ENCODE measurements at regions not wholly inside any gene's neighbourhood (a gene's known extent, or its start where the extent isn't known, plus 50 kb on each side); places are given as distances from the start of the nearest gene placed in this dataset.
"Not testable (repeated sequence)": the region's sequence is repeated elsewhere in the genome, so short reads cannot be mapped to it uniquely, and the experiment has no call there.

- Histone ChIP-seq H3K4me3 (ENCODE audit: low read length) (no peak overlapping the region), H3K9me3 (ENCODE audit: insufficient read depth, low read depth, low read length) (no peaks in the 10 kb centered on the region), H3K36me3 (ENCODE audit: insufficient read depth, low read depth, low read length) (no peaks in the 10 kb centered on the region), H3K27ac (ENCODE audit: low read length) (no peak overlapping the region), H3K27me3 (ENCODE audit: insufficient read depth, low read length) (no peaks in the 10 kb centered on the region), H3K4me1 (ENCODE audit: insufficient read depth, low read length) (peaks cover 13% of the 10 kb centered on the region; the same call in 1 of the 2 replicates), H3K9ac (ENCODE audit: low read depth, low read length) (no peak overlapping the region)
These were observed 92.5 kb upstream of the PITRM1 start for GRCh38 chr10:3265088-3265487.

DNA sequence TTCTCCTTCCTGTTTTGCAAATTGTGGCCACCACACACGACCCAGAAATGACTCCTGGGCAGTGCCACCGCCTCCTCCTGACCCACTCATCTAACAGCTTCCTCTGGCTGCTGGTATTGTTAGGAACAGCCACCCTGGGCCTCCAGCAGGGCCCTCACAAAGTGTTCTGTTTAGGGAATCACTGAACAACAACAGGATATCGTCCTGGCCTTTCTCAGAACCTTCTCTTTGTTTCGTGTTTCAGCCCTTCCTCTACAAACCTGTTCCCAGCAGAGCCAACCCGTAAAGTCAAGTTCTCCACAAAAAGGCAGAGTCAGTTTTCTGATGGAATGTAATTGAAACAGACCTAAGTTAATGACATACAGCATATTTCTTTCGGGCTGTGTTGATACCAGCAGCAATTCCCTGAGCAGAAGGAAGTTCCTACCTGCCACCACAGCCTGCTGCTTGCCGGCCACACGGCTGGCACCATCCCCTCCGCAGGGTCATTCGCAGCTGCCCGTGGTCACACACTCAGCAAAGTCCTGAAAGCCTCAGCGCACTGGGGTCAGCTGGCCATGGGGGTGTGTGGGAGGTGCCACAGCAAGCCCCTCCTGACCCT is 91.7 kb upstream of the PITRM1 start:
- H3K27me3 ChIP-seq (ENCODE audit: insufficient read depth, low read length): no peaks in the 10 kb centered on the region
- no peak overlapping the region for H3K4me3 ChIP-seq (ENCODE audit: low read length)
- H3K4me1 ChIP-seq (ENCODE audit: insufficient read depth, low read length): peaks cover 13% of the 10 kb centered on the region; the same call in 1 of the 2 replicates
- no peaks in the 10 kb centered on the region for H3K36me3 ChIP-seq (ENCODE audit: insufficient read depth, low read depth, low read length)
- H3K27ac ChIP-seq (ENCODE audit: low read length): no peak overlapping the region
- no peak overlapping the region for H3K9ac ChIP-seq (ENCODE audit: low read depth, low read length)
- no peaks in the 10 kb centered on the region for H3K9me3 ChIP-seq (ENCODE audit: insufficient read depth, low read depth, low read length)

DNA sequence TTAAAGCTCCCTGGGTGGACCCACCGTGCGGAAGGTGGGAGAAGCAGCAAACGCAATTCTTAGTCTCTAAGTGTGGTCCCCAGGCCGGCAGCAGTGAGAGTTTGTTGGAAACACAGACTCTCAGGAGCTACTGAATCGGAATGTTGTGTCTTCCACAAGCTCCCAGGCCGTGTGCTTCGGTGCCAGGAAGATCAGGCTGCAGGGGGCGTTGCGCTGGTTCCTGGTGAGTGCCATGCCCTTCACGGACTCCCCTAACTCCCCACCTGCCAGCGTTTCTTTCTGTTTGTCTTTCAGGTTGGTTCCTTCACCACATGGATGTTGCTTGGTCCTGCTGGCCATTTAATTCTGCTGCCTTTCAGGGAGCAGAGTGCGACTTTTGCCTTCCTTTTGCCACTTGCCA is 91.2 kb upstream of the PITRM1 start:
- Histone ChIP-seq H3K27ac (ENCODE audit: low read length) (no peak overlapping the region), H3K4me3 (ENCODE audit: low read length) (no peak overlapping the region)

DNA sequence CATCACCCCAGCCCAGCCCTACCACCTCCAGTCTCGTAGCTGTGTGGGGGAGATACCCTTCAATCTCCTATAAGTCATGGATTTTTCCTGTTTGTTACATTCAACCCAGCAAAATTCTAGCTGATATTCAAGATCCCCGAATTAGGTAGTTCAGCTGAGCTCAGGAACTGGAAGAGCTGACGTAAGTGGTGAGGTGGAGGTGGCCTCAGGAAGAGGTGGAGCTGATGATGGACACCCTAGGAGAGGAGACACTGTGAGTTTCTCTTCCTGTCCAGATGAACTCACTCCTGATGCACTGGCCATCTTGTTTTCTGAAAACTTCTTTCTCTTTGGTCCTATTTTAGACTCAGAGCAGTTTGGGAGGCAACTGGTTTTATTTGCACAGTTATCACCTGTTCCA is 90.5 kb upstream of the PITRM1 start:
- H3K9me3 ChIP-seq (ENCODE audit: insufficient read depth, low read depth, low read length): no peaks in the 10 kb centered on the region
- H3K36me3 ChIP-seq (ENCODE audit: insufficient read depth, low read depth, low read length): no peaks in the 10 kb centered on the region
- H3K27ac ChIP-seq (ENCODE audit: low read length): no peak overlapping the region
- no peak overlapping the region for H3K4me3 ChIP-seq (ENCODE audit: low read length)
- H3K27me3 ChIP-seq (ENCODE audit: insufficient read depth, low read length): no peaks in the 10 kb centered on the region
- no peak overlapping the region for H3K9ac ChIP-seq (ENCODE audit: low read depth, low read length)
- peaks cover 13% of the 10 kb centered on the region; the same call in 1 of the 2 replicates for H3K4me1 ChIP-seq (ENCODE audit: insufficient read depth, low read length)

More for the DNA sequence above, 91.2 kb upstream of the PITRM1 start:
- peaks cover 13% of the 10 kb centered on the region; the same call in 1 of the 2 replicates for H3K4me1 ChIP-seq (ENCODE audit: insufficient read depth, low read length)
- H3K9me3 ChIP-seq (ENCODE audit: insufficient read depth, low read depth, low read length): no peaks in the 10 kb centered on the region
- H3K9ac ChIP-seq (ENCODE audit: low read depth, low read length): no peak overlapping the region
- no peaks in the 10 kb centered on the region for H3K36me3 ChIP-seq (ENCODE audit: insufficient read depth, low read depth, low read length)
- H3K27me3 ChIP-seq (ENCODE audit: insufficient read depth, low read length): no peaks in the 10 kb centered on the region

DNA sequence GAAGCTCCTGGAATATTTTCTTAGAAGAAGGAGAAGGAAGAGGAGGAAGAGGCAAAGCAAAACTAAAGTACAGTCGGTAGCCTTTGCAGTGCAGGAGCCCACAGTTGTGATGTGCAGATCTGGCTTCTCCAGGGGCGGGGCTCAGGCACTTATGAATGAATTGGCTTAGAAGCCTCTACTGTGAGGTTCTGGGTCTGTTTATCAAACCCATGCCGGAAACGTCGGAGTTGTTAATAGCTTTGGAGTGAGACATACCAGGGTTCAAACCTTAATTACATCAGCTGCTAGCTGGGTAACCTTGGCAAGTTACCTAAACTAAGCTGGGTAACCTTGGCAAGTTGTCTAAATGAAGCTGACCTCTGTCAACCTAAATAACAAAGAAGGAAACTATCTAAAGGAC is 89.3 kb upstream of the PITRM1 start:
- Histone ChIP-seq H3K9ac (ENCODE audit: low read depth, low read length) (no peak overlapping the region), H3K9me3 (ENCODE audit: insufficient read depth, low read depth, low read length) (no peaks in the 10 kb centered on the region), H3K27ac (ENCODE audit: low read length) (no peak overlapping the region), H3K4me1 (ENCODE audit: insufficient read depth, low read length) (peaks cover 13% of the 10 kb centered on the region; the same call in 1 of the 2 replicates), H3K27me3 (ENCODE audit: insufficient read depth, low read length) (no peaks in the 10 kb centered on the region), H3K36me3 (ENCODE audit: insufficient read depth, low read depth, low read length) (no peaks in the 10 kb centered on the region), H3K4me3 (ENCODE audit: low read length) (no peak overlapping the region)

GRCh38 chr10:3260066-3260834 is 87.7 kb upstream of the PITRM1 start:
- H3K27me3 ChIP-seq (ENCODE audit: insufficient read depth, low read length): no peaks in the 10 kb centered on the region
- H3K27ac ChIP-seq (ENCODE audit: low read length): no peak overlapping the region
- no peaks in the 10 kb centered on the region for H3K36me3 ChIP-seq (ENCODE audit: insufficient read depth, low read depth, low read length)
- no peak overlapping the region for H3K4me3 ChIP-seq (ENCODE audit: low read length)
- no peaks in the 10 kb centered on the region for H3K9me3 ChIP-seq (ENCODE audit: insufficient read depth, low read depth, low read length)
- H3K4me1 ChIP-seq (ENCODE audit: insufficient read depth, low read length): peaks cover 13% of the 10 kb centered on the region; the same call in 1 of the 2 replicates
- no peak overlapping the region for H3K9ac ChIP-seq (ENCODE audit: low read depth, low read length)

DNA sequence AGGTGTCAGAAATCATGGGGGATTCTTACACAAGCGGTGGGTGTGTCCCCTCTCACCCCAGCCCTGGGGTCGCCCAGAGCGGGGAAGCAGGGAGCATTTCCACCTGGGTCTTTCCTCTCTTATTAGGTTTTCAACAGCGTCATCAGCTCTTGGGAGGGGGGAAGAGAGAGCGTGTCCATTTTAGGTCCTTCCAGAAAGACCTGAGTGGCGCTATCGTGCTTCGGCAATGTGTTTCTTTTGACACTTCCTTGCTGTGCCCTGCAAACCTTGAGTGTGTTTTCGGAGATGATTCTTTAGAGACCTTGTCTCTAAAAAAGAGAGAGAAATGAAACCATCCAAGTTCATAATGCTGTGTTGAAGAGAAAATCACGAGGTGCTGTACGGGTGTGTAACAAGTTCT is 86.9 kb upstream of the PITRM1 start:
- H3K9me3 ChIP-seq (ENCODE audit: insufficient read depth, low read depth, low read length): no peaks in the 10 kb centered on the region
- H3K4me1 ChIP-seq (ENCODE audit: insufficient read depth, low read length): peaks cover 10% of the 10 kb centered on the region; the same call in 1 of the 2 replicates
- H3K27ac ChIP-seq (ENCODE audit: low read length): no peak overlapping the region
- no peak overlapping the region for H3K9ac ChIP-seq (ENCODE audit: low read depth, low read length)
- H3K4me3 ChIP-seq (ENCODE audit: low read length): no peak overlapping the region
- no peaks in the 10 kb centered on the region for H3K36me3 ChIP-seq (ENCODE audit: insufficient read depth, low read depth, low read length)
- H3K27me3 ChIP-seq (ENCODE audit: insufficient read depth, low read length): no peaks in the 10 kb centered on the region

DNA sequence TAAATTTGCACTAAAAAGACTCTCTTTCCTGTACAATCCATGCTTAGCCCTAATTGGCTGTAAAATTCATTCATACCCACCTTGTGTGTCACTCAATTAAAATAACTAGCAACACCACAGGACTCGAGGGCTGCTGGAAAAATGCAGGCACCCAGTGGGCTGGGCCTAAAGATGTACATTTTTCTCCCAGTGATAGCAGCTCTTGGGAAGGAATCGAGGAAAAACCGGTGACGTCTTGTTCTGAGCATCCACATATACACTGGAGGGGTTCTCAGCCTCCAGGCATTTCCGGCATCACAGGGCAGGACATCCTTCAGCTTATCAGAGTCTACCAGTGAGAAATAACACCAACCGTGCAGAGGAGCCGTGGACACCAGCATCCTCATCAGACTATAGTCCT is 85.8 kb upstream of the PITRM1 start:
- Histone ChIP-seq H3K4me1 (ENCODE audit: insufficient read depth, low read length) (no peaks in the 10 kb centered on the region), H3K27ac (ENCODE audit: low read length) (no peak overlapping the region), H3K9ac (ENCODE audit: low read depth, low read length) (no peak overlapping the region), H3K36me3 (ENCODE audit: insufficient read depth, low read depth, low read length) (no peaks in the 10 kb centered on the region), H3K27me3 (ENCODE audit: insufficient read depth, low read length) (no peaks in the 10 kb centered on the region), H3K9me3 (ENCODE audit: insufficient read depth, low read depth, low read length) (no peaks in the 10 kb centered on the region), H3K4me3 (ENCODE audit: low read length) (no peak overlapping the region)

DNA sequence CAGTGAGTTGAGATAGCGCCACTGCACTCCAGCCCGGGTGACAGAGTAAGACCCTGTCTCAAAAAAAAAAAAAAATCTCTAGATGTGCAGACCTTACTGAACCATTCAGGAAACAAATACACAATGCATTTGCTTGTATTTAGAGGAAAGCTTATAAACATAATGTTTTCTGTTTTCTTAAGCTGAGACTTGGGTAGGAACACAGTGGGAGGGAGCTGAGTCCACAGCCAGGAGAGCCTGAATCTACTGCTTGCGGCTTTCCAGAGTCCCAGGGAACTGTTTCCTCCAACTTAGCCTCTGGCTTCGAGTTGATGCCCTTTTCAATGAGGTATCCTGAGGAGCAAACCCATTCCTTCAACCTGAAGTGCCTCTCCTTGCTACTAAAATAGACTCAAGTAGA is 83.0 kb upstream of the PITRM1 start:
- H3K27ac ChIP-seq (ENCODE audit: low read length): no peak overlapping the region
- H3K36me3 ChIP-seq (ENCODE audit: insufficient read depth, low read depth, low read length): no peaks in the 10 kb centered on the region
- no peak overlapping the region for H3K9ac ChIP-seq (ENCODE audit: low read depth, low read length)
- no peaks in the 10 kb centered on the region for H3K4me1 ChIP-seq (ENCODE audit: insufficient read depth, low read length)
- no peaks in the 10 kb centered on the region for H3K9me3 ChIP-seq (ENCODE audit: insufficient read depth, low read depth, low read length)
- no peaks in the 10 kb centered on the region for H3K27me3 ChIP-seq (ENCODE audit: insufficient read depth, low read length)
- H3K4me3 ChIP-seq (ENCODE audit: low read length): no peak overlapping the region

GRCh38 chr10:3255075-3255474 is 82.5 kb upstream of the PITRM1 start:
- no peak overlapping the region for H3K9ac ChIP-seq (ENCODE audit: low read depth, low read length)
- no peak overlapping the region for H3K27ac ChIP-seq (ENCODE audit: low read length)
- H3K9me3 ChIP-seq (ENCODE audit: insufficient read depth, low read depth, low read length): no peaks in the 10 kb centered on the region
- H3K36me3 ChIP-seq (ENCODE audit: insufficient read depth, low read depth, low read length): no peaks in the 10 kb centered on the region
- H3K27me3 ChIP-seq (ENCODE audit: insufficient read depth, low read length): no peaks in the 10 kb centered on the region
- H3K4me1 ChIP-seq (ENCODE audit: insufficient read depth, low read length): no peaks in the 10 kb centered on the region
- H3K4me3 ChIP-seq (ENCODE audit: low read length): no peak overlapping the region

- not testable (repeated sequence) for H3K4me3 ChIP-seq (ENCODE audit: low read length); H3K9me3 ChIP-seq (ENCODE audit: insufficient read depth, low read depth, low read length); H3K27ac ChIP-seq (ENCODE audit: low read length); H3K36me3 ChIP-seq (ENCODE audit: insufficient read depth, low read depth, low read length); H3K4me1 ChIP-seq (ENCODE audit: insufficient read depth, low read length); H3K27me3 ChIP-seq (ENCODE audit: insufficient read depth, low read length); H3K9ac ChIP-seq (ENCODE audit: low read depth, low read length)
These were observed 81.4 kb upstream of the PITRM1 start for GRCh38 chr10:3253974-3254373.

DNA sequence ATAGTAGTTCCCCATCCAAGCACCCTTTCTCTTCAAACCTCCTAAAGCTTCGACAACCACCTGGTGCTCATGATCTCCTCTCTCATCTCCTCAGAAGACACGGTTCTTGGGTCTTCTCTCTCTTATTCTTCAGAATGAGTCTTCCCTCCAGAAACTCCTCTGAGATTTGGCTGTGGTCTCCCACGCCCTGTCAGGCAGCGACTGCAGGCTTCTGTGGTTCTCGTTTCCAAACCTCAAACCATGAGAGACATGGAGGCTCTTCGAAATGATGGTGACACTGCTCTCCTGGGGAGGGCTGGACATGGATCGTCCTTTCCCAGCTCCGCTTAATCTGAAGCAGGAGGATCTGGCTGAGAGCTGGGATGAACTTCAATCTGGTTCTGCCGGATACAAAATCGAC is 78.6 kb upstream of the PITRM1 start:
- no peak overlapping the region for H3K9ac ChIP-seq (ENCODE audit: low read depth, low read length)
- H3K27me3 ChIP-seq (ENCODE audit: insufficient read depth, low read length): no peaks in the 10 kb centered on the region
- H3K4me3 ChIP-seq (ENCODE audit: low read length): no peak overlapping the region
- H3K4me1 ChIP-seq (ENCODE audit: insufficient read depth, low read length): no peaks in the 10 kb centered on the region; the same call in 1 of the 2 replicates
- H3K27ac ChIP-seq (ENCODE audit: low read length): no peak overlapping the region
- H3K9me3 ChIP-seq (ENCODE audit: insufficient read depth, low read depth, low read length): no peaks in the 10 kb centered on the region
- no peaks in the 10 kb centered on the region for H3K36me3 ChIP-seq (ENCODE audit: insufficient read depth, low read depth, low read length)

All from iPS-20b (cell line).